NCI-H748 (cell line): ENCODE measurements at regions not wholly inside any gene's neighbourhood (a gene's known extent, or its start where the extent isn't known, plus 50 kb on each side); places are given as distances from the start of the nearest gene placed in this dataset.

ENCODE experiments used
- DNase-seq: peaks from one replicate; lab custom pipeline; 2025; ENCODE audit not compliant: unreplicated experiment; lab: John Stamatoyannopoulos, UW

- DNase-seq = no peak
Measured at GRCh38 chr5:159777049-159777660, 139.1 kb upstream of the ADRA1B start.

GRCh38 chr5:159779481-159779880 is 136.8 kb upstream of the ADRA1B start:
- no peak for DNase-seq

- DNase-seq = no peak
Measured at GRCh38 chr5:159780246-159780645, 136.0 kb upstream of the ADRA1B start.

GRCh38 chr5:159781626-159782157 is 134.6 kb upstream of the ADRA1B start:
- DNase-seq = no peak

GRCh38 chr5:159782197-159782994 is 133.9 kb upstream of the ADRA1B start:
- no peak for DNase-seq

GRCh38 chr5:159782995-159783300 is 133.3 kb upstream of the ADRA1B start:
- DNase-seq = no peak

- no peak for DNase-seq
Measured at GRCh38 chr5:159783726-159784247, 132.5 kb upstream of the ADRA1B start.

- no peak for DNase-seq
Measured at GRCh38 chr5:159784993-159785392, 131.3 kb upstream of the ADRA1B start.

GRCh38 chr5:159785656-159786055 is 130.6 kb upstream of the ADRA1B start:
- no peak for DNase-seq

GRCh38 chr5:159786201-159786600 is 130.1 kb upstream of the ADRA1B start:
- DNase-seq = no peak

- no peak for DNase-seq
Measured at GRCh38 chr5:159786901-159787691, 129.2 kb upstream of the ADRA1B start.

GRCh38 chr5:159787837-159788236 is 128.4 kb upstream of the ADRA1B start:
- DNase-seq = no peak

GRCh38 chr5:159788835-159789331 is 127.4 kb upstream of the ADRA1B start:
- no peak for DNase-seq

- DNase-seq = no peak
Measured at GRCh38 chr5:159792180-159792579, 124.1 kb upstream of the ADRA1B start.

- no peak for DNase-seq
Measured at GRCh38 chr5:159797261-159797970, 118.9 kb upstream of the ADRA1B start.

- no peak for DNase-seq
Measured at GRCh38 chr5:159799701-159800100, 116.6 kb upstream of the ADRA1B start.

- no peak for DNase-seq
Measured at GRCh38 chr5:159800131-159800840, 116.0 kb upstream of the ADRA1B start.

- DNase-seq = no peak
Measured at GRCh38 chr5:159801303-159801702, 115.0 kb upstream of the ADRA1B start.

- DNase-seq = no peak
Measured at GRCh38 chr5:159802661-159803060, 113.6 kb upstream of the ADRA1B start.

- no peak for DNase-seq
Measured at GRCh38 chr5:159804121-159804520, 112.2 kb upstream of the ADRA1B start.
